Activated CD8-positive, alpha-beta memory T cell treated with anti-CD3 and anti-CD28 coated beads, Interleukin-2, amount 50 U/mL, for 1 hour (primary cell): ENCODE measurements at regions not wholly inside any gene's neighbourhood (a gene's known extent, or its start where the extent isn't known, plus 50 kb on each side); places are given as distances from the start of the nearest gene placed in this dataset.

Experiments used
- DNase-seq: peaks from one replicate; pipeline ENCODE4 v3.0.0-alpha.2; 2020; ENCODE audit errors: extremely low read depth

DNA sequence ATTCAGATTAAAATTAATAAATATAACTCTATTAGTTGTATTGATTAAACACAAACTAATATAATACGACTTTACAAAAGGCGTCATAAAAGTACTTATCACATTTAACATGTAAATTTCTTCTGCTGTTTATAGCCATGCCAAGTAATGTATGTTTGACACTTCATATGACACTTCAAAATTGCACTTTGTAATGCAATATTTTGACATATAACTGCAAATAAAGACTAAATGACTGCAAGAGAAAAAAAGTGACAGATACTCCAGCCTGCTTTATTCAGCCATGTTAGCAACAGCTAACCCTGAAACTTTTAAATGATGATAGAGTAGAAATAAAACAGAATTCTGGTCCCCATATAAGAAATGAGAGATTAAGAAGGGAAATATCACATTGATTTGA, 1238.0 kb downstream of the MRPL39 start:
- no peak for DNase-seq

DNA sequence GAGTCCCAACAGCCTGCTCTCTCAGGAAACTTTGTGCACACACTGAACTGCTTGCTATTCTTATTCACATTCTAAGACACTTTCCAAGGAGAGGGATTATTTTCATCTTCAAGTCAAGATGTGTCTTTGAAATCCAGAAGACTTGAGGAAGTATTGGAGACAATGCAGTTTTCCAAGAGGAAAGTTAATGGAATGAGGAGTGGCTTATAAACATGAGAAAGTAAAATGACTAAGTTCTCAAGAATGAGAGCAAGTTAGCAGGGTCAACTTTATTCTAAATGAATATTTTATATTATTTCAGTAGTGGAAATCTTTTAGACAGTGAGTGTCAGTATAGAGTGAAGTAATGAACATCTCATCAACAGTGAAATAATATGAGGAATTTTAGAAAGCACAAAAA, 1239.3 kb downstream of the MRPL39 start:
- DNase-seq: no peak

DNA sequence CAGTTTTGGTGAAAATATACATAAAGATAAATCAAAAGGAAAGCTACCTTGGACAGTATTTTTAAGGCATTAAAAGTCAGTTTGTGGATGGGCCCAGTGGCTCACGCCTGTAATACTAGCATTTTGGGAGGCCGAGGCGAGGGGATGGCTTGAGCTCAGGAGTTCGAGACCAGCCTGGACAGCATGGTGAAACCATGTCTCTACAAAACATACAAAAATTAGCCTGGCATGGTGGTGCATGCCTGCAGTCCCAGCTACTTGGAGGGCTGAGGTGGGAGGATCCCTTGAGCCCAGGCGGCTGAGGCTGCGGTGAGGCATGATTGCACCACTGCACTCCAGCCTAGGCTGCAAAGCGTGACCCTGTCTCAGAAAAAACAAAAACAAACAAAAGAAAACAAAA, 1253.8 kb downstream of the MRPL39 start:
- DNase-seq: no peak

DNA sequence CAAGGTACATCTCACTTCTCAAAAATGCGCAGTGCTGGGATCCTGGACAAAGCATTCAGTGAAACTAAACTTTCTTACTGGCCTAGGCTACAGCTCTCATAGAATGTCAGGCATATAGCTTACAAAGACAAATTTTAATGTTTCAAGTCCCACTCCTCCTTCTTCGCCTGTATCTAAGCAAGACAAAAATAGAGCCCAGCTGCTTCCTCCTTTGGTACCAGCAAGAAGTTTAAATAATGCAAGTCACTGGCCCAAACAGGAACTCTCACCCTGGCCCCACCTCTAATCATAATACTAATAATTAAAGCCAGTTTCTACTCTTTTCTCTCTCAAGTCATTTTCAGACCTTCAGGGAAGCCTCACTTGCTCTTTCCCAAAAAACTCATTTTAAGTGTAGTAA, 1267.9 kb downstream of the MRPL39 start:
- no peak for DNase-seq

DNA sequence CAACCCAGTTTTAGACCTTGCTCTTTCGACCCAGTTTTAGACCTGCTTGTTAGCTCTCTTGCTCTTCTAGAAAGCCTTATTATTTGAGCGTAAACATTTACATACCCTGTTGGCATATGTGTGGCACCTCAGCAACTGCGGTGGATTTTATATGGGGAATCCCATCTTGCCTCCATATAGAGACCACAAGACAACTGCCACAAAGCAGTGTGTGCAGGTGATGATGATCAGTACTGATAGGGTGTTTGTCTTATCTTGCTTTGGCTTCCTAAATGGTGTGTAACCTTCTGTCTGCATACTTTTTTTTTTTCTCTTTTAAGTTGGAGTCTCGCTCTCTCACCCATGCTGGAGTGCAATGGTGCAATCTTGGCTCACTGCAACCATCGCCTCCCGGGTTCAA, 1270.8 kb downstream of the MRPL39 start:
- DNase-seq: no peak

- DNase-seq: no peak
Measured at GRCh38 chr21:24323536-24323935, 1283.7 kb downstream of the MRPL39 start.

DNA sequence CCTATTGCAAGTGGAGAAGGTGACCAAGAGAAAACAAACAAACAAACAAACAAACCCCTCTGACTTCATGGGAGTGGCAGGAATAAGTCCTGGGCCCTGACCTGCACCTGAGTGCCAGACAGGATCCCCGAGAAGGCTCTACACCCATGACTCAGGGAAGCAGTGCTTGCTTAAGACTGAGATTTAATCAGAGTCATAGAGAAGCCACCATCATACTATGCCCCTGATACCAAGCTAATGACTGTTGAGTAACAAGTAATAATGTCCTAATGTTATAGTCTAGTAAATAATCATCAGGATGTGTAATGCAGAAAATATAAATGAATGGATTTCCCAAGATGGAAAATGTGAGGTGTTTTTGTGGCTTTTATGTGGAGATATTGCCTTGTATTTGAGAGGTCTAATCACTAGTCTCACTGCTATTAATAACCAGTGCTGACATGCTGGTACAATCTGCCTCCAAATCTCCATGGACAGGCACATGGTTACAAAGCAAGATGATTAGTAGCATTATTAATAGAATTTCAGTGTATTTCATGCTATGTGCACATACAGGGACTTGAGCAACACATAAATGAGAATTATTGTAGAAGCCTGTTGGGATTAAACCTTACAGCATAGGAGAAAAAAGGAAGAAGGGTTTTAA, 1290.9 kb downstream of the MRPL39 start:
- no peak for DNase-seq

GRCh38 chr21:24310788-24311187, 1296.5 kb downstream of the MRPL39 start:
- DNase-seq: no peak

DNA sequence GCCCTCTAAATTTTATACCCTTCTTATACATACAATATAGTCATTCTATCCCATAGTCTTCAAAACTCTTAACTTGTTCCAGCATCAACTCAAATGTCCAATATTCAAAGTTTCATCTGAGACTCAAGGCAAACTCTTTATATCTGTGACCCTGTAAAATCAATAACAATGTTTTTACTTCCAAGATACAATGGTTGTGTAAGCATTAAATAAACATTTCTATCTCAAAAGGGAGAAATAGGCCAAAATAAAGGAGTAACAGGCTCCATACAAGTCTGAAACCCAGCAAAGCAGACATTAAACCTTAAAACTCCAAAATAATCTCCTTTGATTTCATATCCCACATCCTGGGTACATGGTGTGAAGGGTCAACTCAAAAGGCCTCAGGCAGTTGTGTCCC, 1299.1 kb downstream of the MRPL39 start:
- no peak for DNase-seq

GRCh38 chr21:24302400-24302799, 1304.9 kb downstream of the MRPL39 start:
- no peak for DNase-seq

DNA sequence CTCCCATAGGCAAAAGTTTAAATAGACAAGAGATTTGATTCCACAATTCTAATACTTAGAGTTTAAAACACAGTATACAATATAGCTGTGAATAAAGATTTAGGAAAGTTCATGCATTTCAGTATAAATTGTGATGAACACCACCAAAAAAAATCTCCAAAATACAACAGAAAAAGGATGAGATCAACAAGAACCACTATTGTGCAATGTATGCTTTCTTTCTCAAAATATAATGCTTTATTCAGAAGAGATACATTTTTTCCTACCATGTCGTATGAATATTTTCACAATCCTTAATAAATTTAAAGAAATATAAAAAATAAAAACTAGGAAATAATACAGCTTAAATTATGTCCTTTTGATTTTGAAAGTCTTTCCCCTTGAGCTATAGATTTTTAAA, 1309.2 kb downstream of the MRPL39 start:
- no peak for DNase-seq

DNA sequence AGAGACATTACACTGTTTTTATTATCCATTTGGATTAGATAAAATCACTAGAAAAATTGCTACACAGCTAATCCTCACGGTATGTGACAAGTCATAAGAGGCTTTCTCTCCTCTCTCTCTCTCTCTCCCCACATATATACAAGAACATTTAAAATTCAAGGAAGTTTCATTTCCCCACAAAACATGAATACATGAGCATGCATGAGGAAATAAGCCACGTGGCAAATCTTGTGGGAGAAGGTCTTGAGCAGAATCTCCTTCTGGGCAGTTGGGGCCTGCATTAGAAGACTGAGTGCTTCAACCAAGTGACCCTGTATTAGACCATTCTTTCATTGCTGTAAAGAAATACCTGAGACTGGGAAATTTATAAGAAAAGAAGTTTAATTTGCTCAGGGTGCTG, 1313.1 kb downstream of the MRPL39 start:
- no peak for DNase-seq

- peak; percentile 18 for DNase-seq
Measured at GRCh38 chr21:24290151-24290833, 1317.0 kb downstream of the MRPL39 start.

- no peak for DNase-seq
Measured at GRCh38 chr21:24289539-24289938, 1317.7 kb downstream of the MRPL39 start.

GRCh38 chr21:24280596-24280995, 1326.7 kb downstream of the MRPL39 start:
- DNase-seq: no peak

GRCh38 chr21:24278711-24279110, 1328.6 kb downstream of the MRPL39 start:
- no peak for DNase-seq

GRCh38 chr21:24276204-24276603, 1331.1 kb downstream of the MRPL39 start:
- no peak for DNase-seq

DNA sequence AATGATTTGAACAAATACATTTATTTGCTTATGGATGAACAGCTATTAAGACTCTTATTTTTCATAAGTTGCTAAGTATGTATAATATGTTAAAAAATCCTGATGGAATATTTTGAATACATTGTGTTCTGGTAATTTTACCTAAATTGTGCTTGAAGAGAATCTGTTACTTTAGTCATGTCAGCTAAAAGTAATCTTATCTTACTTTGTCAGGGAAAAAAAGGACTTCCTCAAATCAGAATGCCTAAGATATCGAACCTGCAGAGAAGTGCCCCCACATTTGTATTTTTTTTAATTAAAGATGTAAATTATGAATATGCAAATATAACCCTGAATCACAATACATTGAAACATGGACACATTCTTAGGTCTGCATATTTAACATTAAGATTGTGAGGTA, 1331.7 kb downstream of the MRPL39 start:
- no peak for DNase-seq

DNA sequence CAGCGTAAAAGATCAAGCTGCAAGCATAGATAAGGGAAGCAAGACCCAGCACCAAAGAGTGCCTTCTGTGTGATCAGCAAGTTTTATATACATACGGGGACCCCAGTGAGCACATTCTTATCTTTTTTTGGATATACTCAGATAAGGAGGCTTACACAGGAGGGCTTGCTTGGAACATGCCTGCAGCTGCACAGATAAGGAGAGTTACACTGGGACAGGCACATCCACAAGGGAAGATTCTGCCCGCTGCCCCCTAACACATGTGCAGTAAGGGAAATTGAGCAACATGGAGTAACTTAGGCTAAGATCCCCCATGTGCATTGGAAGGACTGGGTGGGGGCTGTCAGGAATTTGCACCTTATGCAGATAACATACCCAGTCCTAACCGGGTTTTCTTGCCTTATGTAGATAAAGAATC, 1334.8 kb downstream of the MRPL39 start:
- no peak for DNase-seq

- no peak for DNase-seq
Measured at GRCh38 chr21:24265987-24266386, 1341.3 kb downstream of the MRPL39 start.

- no peak for DNase-seq
Measured at GRCh38 chr21:24260751-24261150, 1346.5 kb downstream of the MRPL39 start.

DNA sequence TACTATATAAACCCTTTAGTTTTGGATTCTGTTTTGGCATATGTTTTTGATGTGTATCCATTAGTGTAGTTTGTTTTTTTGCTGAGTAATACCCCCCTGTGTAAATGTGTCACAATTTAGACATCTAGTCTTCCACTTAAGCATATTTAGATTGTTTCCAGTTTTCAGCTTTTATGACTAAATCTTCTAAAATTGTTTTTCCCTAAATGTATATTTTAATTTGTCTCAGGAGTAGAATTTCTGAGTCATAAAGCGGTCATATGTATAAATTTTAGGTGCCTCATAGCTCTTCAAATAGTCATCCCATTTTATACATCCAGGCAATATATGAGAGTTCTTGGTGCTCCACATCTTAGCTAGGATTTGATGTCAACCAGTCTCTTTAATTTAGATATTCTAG, 1348.0 kb downstream of the MRPL39 start:
- no peak for DNase-seq

- no peak for DNase-seq
Measured at GRCh38 chr21:24255591-24255990, 1351.7 kb downstream of the MRPL39 start.

DNA sequence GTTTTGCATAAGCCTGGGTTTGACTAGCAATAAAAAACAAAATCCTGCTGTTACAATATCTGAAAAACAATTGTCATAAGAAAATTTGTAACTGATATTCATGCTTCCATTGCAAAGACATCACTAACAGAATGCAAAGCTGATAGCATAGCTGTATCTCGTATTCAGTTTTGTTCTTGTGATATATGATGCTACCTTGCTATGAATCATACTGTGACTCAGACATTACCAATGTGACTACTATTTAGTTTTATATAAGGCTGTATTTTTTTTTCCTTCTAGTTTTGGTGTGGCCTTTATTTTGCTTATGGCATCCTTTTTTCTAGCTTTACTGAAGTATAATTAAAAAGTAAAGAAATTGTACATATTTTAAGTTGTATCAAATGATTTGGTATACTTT, 1381.8 kb downstream of the MRPL39 start:
- no peak for DNase-seq
